HG02678 (cell line): ENCODE measurements at regions not wholly inside any gene's neighbourhood (a gene's known extent, or its start where the extent isn't known, plus 50 kb on each side); places are given as distances from the start of the nearest gene placed in this dataset.

ENCODE experiments used
- ATAC-seq: cut with Tn5 transposase; IDR thresholded peaks from one replicate; pipeline ENCODE4 v1.9.1; 2021; ENCODE audit warnings: mild to moderate bottlenecking, moderate library complexity; ENCODE audit not compliant: unreplicated experiment

DNA sequence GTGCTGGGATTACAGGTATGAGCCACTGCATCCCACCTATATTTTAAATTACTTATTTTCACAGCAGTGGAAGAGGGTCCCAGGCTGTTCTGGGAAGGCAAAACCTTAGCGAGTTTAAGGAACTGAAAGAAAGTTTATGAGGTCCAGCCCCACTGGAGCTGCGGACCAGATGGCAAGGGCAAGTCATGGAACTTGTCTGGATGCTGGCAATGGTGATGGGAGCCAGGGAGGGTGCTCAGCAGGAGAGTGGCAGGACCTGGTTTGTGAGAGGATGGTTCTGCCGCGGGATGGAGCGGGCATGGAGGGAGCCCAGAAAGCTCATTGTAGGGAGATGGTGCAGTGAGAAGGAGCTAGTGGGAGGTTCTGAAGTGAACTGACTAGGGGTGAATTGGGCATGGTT, 50.6 kb upstream of the SLC45A1 start:
- no peak for ATAC-seq

DNA sequence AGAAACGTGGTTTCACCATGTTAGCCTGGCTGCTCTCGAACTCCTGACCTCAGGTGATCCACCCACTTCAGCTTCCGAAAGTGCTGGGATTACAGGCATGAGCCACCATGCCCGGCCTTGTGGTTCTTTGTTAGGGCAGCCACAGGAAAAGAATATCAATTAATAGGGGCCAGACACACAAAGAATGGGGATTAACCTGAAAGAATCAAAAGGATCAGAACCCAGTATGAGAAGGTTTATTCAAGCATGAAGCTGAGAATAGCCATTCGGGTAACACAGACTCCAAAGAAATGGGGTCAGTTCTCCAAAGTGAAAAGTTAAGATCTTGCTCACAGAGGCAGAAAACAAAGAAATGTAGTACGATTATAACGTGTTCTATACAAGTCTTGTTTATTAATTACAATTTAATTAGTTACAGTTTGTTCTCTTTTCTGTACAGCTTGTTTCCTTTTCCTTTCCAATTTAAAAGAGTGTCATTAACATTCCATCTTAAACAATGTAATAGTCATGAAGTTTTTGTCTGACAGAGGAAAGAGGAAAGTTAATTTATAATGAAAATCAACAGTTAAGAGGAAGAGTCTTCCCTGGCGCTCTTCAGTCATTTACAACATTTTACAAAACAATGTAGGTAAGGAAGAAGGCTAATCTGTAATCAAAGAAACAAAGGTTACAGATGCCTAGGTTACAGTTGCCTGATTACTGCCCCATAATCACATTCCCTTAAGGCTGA, 51.3 kb upstream of the SLC45A1 start:
- ATAC-seq, result no peak

DNA sequence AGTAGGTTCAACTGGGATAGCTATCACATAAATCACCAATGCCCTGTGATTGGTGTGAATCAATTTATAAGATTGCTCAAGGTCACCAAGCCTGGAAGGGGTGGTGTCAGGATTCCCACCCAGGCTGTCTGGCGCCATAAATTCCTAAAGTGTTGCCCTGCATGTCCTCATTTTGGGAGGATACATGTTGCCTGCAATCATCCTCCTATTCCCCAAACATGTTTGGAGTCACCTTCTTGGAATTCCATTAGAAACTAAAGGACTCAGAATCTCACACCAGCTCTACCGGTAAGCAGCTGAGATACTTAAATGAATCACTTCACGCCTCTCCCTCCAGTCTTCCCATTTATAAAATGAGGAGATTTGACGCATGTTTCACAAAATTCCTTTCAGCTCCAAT, 54.1 kb upstream of the SLC45A1 start:
- no peak for ATAC-seq

DNA sequence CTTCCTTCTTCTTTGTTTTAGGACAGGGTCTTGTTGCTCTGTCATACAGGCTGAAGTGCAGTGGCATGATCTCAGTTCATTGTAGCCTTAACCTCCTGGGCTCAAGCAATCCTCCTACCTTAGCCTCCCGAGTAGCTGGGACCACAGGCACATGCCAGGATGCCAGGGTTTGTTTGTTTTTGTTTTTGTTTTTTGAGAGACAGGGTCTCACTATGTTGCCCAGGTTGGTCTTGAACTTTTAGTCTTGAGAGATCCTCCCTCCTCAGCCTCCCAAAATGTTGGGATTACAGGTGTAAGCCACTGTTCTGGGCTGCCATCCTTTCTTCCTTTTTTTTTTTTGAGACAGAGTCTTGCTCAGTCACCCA, 56.5 kb upstream of the SLC45A1 start:
- no peak for ATAC-seq

DNA sequence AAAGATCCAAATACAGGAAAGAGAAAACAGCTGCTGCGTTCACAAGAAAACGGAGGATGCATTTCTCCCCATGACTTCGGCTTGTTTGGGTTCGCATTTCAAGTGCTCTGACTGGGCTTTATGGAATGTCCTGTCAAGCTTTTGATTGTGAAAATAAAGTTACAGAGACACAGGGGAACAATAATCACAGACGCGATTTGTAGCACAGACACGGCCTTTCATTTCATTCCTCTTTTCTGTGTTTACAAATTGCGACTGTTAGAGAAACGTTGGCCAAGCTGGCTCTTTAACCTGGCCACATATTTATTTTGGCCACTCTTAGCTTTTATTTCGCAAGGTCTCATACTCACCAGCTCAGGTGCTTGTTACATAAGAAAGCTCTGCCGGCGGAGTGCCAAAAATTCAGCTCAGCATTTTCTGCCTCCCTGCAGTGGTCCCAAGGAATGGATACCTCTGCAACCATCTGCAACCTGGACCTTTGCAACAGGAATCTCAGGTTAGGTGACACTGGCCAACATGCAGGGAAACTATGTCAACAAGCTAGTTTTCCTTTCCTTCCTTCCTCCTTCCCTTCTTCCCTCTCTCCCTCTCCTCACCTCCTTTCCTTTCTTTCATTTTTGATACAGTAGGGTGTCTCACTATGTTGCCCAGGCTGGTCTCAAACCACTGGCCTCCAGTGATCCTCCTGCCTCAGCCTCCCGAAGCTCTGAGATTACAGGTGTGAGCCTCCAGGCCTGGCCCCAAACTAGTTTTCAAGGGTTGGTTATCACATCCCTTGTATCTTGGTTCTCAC, 58.2 kb upstream of the SLC45A1 start:
- ATAC-seq, result no peak

DNA sequence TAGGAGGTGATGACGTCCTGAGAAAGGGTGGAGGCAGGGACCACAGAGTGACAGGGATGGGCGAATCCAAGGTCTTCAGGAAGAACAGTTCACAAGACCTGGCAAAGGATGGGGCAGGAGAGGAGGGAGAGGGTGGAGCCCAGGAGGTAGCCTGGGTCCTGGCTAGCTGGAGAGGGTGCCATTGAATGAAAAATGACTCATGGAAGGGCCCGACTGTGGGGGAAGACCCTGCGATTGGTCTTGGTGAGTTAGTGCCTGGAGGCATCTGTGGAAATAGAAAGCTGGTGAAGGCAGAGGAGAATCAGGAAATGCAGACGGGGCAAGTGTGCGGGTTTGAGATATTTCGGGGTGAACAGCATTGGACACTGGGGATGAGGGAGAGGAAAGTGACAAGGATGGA, 60.3 kb upstream of the SLC45A1 start:
- no peak for ATAC-seq

DNA sequence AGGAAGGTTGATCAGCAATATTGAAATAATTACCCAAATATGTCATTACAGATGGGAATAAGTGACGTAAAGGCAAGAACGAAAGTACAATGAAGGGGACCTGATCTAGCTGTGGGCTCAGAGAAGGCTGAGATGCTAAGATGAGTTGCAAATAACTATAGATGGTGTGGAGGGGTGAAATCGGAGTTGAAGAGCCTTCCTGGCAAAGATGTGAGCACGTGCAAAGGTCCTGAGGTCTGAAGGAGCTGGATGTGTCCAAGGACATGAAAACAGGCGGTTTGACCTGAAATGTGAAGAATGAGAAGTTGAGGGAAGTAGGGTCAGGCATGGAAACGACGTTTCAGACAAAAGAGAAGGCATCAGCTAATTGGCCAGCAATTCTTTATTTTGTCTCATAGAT, 61.6 kb upstream of the SLC45A1 start:
- ATAC-seq, result no peak

DNA sequence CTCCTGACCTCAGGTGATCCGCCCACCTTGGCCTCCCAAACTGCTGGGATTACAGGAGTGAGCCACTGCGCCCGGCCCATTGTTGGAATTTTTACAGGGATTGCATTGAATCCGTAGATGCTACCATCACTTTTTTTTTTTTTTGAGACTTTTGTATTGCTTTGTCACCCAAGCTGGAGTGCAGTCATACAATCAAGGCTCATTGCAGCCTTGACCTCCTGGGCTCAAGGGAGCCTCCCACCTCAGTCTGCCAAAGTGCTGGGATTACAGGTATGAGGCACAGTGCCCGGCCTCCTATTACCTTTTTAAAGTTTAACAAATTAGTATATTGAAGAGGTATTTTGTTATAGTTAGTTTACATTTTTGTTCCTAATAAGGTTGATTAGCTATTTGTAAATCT, 62.2 kb upstream of the SLC45A1 start:
- no peak for ATAC-seq

DNA sequence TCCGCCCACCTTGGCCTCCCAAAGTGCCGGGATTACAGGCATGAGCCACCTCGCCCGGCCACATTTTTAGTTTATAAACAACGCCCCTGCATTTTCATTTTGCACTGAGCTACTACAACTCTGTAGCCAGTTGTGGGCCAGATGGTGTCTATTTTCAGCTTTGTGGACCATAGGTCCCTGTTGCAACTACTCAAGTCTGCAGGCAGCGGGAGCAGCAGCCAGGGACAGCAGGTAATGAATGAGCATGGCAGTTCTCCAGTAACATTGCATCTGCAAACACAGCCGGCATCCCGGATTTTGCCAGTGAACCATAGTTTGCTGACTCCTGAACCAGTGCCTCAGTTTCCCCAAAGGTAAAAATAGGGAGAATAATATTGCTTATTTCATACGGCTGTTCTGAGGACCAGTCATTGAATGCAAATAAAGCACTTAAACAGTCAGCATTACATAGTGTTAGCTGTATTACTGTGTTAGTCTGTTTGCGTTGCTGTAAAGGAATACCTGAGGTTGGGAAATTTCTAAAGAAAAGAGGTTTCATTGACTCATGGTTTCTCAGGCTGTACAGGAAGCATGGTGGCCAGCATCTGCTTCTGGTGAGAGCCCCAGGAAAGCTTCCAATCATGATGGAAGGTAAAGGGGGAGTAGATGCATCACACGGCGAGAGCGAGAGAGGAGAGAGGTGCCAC, 65.5 kb upstream of the SLC45A1 start:
- ATAC-seq, result no peak

DNA sequence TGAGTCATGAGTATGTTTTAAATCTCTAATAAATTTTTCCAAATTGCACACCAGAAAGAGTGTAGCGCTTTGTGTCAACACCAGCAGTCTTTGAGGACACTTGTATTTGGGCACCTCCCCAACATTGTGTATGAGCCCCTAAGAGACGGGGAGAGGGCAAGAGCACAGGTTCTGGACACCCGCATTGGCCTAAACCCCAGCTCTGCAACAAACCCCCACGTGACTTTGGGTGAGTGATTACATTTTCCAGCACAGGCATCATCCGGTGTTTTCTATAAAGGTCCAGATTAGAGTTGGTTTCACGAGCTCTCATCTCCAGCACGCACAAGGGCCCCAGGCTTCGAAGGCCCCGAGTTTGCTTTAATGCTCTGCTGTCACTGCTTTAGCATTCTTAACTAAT, 66.3 kb upstream of the SLC45A1 start:
- ATAC-seq, result no peak

DNA sequence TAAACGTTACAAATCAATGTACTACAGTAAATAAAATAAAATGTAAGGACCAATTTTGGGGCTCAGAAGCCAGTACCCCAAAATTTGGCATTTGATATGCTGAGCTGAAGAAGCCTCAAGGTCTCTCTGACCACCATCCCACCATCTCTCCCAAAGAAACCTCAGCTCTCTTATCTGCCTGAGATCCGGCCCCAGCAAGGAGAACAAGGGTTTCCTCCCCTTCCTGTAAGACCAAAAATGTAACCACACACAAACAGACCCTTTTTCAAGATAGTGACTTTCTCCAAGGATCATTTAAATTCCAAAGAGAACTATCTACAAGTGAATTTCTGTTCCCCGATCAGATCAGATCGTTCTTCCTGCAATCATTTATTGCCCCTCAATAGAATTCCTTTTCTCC, 68.1 kb upstream of the SLC45A1 start:
- no peak for ATAC-seq

DNA sequence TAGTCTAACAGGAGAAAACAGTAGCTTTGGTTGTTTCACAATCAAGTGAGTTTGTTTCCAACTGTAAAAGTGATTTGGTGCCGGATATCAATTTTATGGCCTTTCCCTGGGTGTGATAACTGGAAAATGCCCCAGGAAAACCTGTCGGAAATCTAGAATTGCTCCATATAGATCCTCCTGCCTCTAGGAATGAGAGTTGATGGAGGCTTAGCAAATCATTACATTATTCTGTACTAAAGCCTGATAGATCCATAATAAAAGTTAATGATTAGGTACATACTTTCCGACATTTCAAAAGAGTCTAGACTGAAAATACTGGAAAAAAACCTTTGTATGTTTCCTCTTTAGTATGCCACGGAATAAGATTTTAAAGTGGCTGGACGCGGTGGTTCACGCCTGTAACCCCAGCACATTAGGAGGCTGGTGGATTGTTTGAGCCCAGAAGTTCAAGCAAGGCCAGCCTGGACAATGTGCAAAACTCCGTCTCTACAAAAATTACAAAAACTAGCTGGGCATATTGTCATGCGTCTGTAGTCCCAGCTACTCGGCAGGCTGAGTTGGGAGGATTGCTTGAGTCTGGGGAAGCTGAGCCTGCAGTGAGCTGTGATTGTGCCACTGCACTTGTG, 70.0 kb upstream of the SLC45A1 start:
- ATAC-seq, result no peak

DNA sequence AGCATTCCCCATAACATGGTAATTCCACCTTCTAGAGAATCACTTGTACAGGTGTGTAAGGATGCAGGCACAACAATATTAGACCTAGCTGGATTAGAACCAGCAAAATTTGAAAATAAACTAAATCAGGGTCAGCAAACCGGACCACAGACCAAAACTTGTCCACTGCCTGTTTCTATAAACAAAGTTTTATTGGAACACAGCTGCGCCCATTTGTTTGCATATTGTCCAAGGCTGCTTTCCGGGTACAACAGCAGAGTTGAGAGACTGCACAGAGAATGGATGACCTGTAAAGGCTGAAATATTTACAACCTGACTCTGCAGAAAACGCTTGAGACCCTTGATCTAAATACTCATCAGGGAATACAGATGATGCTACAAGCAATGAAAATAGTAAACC, 73.6 kb upstream of the SLC45A1 start:
- no peak for ATAC-seq

DNA sequence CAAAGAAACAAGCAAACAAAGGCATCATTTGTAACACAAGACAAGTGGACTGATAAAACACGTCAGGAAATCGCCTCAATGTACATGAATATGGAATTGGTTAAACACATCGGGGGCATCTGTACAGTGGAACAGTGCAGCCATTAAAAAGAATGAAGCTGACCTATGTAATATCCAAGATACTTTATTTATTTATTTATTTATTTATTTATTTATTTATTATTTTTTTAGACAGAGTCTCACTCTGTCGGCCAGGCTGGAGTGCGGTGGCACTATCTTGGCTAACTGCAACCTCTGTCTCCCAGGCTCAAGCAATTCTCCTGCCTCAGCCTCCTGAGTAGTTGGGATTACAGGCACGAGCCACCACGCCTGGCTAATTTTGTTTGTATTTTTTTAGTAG, 75.4 kb upstream of the SLC45A1 start:
- no peak for ATAC-seq

DNA sequence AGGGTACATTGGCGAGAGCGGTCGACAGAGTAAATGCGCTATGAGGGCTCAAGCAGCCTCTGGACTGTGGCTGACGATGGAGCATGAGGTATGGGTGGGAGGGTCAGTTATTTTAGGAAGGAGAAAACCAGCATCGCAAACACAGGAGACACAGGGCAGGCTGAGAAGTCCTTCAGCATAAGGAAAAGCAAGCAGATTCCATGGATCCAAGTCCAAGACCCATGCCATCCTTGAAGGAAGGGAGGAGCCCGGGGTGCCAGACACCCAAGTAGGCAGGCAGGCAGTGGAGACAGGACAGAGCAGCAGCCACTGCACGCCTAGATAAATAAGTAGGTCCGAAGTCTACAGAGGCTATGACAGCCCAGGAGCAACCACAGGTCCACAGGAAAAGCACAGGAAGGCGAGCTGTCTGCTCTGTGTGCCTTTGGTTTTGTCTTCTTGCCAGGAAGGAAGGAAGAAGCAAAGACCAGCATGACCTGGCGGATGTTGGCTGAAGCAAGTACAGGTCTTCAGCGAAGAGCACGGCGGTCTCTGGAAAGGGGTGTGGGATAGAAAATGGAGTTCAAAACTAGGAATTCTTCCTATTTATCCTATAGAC, 76.4 kb upstream of the SLC45A1 start:
- ATAC-seq, result no peak

DNA sequence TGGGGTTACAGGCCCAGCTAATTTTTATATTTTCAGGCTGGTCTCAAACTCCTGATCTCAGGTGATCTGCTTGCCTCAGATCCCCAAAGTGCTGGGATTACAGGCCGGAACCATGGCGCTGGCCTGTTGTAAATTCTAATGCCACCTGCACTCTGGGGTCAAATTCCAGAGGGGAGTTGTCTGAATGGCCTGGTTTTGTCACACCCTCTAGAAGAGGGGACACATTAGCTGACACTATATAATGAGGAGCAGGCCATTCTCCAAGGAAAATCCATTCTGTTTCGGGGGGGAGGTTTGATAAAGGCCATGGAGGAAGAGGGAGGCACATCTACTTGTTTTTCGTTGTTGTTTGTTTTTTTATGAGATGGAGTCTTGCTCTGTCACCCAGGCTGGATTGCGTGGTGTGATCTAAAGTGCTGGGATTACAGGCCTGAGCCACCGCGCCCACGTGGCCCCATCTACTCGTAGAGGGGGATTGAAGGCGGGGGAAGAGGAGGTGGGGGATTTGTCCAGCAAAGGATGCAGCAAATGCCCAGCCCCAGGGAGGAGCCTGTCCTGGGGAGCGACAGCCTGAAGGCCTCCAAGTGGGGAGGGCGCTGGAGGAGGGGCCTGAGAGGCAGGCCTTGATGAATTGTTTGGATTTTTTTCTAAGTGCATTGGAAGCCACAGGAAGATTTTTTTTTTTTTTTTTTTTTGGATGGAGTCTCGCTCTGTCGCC, 78.4 kb upstream of the SLC45A1 start:
- ATAC-seq, result no peak

DNA sequence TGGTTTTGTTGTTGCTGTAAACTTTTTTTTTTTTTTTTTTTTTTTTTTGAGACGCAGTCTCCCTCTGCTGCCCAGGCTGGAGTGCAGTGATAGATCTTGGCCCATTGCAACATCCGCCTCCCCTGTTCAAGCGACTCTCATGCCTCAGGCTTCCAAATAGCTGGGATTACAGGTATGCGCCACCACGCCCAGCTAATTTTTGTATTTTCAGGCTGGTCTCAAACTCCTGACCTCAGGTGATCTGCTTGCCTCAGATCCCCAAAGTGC, 78.9 kb upstream of the SLC45A1 start:
- no peak for ATAC-seq

DNA sequence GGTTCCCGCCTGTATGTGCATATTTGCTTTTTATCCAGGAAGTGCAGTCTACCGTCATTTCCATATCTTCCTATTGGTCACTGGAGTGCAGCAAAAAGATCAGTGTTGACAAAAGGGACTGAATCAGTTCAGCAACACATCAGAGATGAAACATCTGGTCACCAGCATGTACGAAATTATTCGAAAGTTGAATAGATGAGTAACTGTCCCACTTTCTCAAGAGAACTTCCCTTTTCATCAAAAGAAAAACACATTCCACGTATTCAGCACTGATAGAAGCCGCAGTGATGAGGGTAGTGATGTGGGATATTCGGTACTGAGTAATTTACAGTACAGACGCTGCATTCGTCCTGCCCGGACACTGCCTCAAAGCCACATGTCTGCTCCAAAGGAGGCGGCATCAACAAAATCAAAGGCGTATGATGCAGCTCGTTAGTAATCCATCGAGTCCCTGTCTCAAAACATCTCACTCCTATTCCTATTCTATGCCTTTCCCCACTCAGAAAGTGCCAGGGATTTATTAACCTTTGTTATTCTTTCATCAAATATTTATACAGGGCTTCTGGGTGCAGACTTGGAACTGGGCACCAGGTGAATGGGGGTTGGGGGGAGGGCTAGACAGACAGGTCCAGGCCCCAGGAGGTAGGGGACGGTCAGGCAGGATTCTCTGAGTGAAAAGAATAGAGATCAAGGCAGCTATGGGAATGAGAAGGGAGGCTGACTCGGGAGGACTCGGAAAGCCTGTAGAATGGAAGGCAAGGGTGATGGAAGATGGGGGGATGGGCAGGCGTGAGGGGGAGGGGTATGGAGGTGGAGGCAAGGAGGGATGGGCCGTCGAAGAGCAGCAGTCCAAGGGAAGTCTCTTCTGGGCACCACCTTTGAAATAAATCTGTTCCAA, 79.5 kb upstream of the SLC45A1 start:
- no peak for ATAC-seq

DNA sequence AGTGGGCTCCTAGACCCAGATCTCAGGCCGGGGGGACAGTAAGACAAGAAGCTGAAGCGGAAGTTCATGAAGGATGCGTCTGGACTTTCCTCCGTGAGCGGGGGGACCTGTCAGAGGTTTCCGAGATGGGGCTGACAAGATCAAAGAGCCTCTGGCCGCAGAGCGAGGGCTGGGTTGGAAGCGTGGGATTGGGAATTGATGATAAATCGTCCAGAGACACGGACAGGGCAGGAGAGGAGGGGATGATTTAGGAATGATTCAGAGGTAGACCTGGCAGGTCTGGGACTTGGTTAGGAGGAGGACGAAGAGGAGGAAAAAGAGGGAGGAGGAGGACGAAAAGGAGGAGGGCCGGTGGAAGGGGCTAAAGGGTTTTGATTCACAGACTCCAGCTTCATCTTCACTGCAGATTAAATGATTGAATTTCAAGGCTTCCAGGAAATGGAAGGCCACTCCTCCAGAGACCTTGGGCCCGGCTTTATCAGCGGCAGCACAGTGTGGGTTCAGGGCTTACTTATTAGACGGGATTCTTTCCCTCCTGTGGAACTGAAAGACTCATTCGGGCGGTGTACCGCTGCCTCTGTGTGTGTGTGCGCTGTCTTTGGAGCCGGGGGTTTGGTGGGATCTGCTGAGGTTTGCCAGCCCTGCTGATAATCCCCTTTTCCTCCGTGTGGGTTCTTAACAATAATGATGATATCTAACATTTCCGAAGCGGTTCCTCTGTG, 85.7 kb upstream of the SLC45A1 start:
- no peak for ATAC-seq
